H1 (cell line): ENCODE measurements at regions not wholly inside any gene's neighbourhood (a gene's known extent, or its start where the extent isn't known, plus 50 kb on each side); places are given as distances from the start of the nearest gene placed in this dataset.

Source experiments
- CTCF ChIA-PET: fragments of 300-600 bp; sonication (Branson Sonifier 250); formaldehyde crosslinking; loops from one replicate; lab custom pipeline; 2021; ENCODE audit not compliant: partially characterized antibody; lab: Charles Lee
- POLR2A ChIA-PET: fragments of 300-600 bp; sonication (Branson Sonifier 250); formaldehyde crosslinking; loops from one replicate; lab custom pipeline; 2021; ENCODE audit warnings: inconsistent platforms; ENCODE audit not compliant: partially characterized antibody; lab: Charles Lee
- DNase-seq, 2 experiments: peaks; one replicate each; pipeline versions ENCODE4 v3.0.0 to v3.0.0-alpha.2; 2010 to 2022; ENCODE audit warnings: low spot score in 2 of 2, low read depth in 1 of 2, mixed read lengths in 1 of 2
- FAIRE-seq: peaks from 2 replicates; lab custom pipeline; 2011; peaks lifted over from hg19 to GRCh38; lab: Jason Lieb, UNC
- H2AFZ ChIP-seq: 2 replicates; pipeline ENCODE4 v1.8.1; 2012; ENCODE audit warnings: low read length, inconsistent platforms
- H2AK5ac ChIP-seq: 2 replicates; pipeline ENCODE4 v1.6.1; 2013; ENCODE audit warnings: low read depth, low read length
- H2BK120ac ChIP-seq: replicated peaks from 2 replicates; pipeline ENCODE3; 2013; ENCODE audit warnings: low read depth, low read length, inconsistent platforms
- H2BK12ac ChIP-seq: 2 replicates; pipeline ENCODE4 v1.6.1; 2013; ENCODE audit warnings: low read depth, low read length
- H2BK15ac ChIP-seq: 2 replicates; pipeline ENCODE4 v1.6.1; 2013; ENCODE audit warnings: low read length
- H2BK20ac ChIP-seq: 2 replicates; pipeline ENCODE4 v1.6.1; 2013; ENCODE audit warnings: low read length
- H2BK5ac ChIP-seq: 2 replicates; pipeline ENCODE4 v1.6.1; 2013; ENCODE audit warnings: low read depth, low read length
- H3K14ac ChIP-seq: 2 replicates; pipeline ENCODE4 v1.6.1; 2013; ENCODE audit warnings: inconsistent platforms; ENCODE audit not compliant: insufficient read length
- H3K18ac ChIP-seq: 2 replicates; pipeline ENCODE4 v1.6.1; 2013; ENCODE audit warnings: low read length; ENCODE audit errors: extremely low read depth
- H3K23ac ChIP-seq: 2 replicates; pipeline ENCODE4 v1.6.1; 2013; ENCODE audit warnings: inconsistent platforms; ENCODE audit not compliant: insufficient read length
- H3K23me2 ChIP-seq: 2 replicates; pipeline ENCODE4 v1.6.1; 2013; ENCODE audit warnings: low read depth, low read length
- H3K27ac ChIP-seq: 2 replicates; pipeline ENCODE4 v1.6.1; 2011; ENCODE audit warnings: low read depth, low read length, inconsistent platforms
- H3K27me3 ChIP-seq, 4 experiments: replicated peaks in 1 of 4; 1 replicate in 1 of 4; 2 replicates in 3 of 4; pipeline versions ENCODE4 v1.6.1 to v1.8.1; 2011 to 2013; ENCODE audit warnings: low read length in 3 of 4, mild to moderate bottlenecking in 3 of 4, inconsistent platforms in 2 of 4, mixed read lengths in 2 of 4, moderate library complexity in 1 of 4; ENCODE audit not compliant: control insufficient read depth in 3 of 4, insufficient read depth in 3 of 4; ENCODE audit errors: extremely low read depth in 1 of 4
- H3K36me3 ChIP-seq, 4 experiments: 2 replicates each; pipeline versions ENCODE4 v1.6.1 to v1.8.1; 2011 to 2013; ENCODE audit warnings: mild to moderate bottlenecking in 4 of 4, low read length in 3 of 4, moderate library complexity in 2 of 4, control low read depth in 1 of 4, inconsistent platforms in 1 of 4; ENCODE audit not compliant: insufficient read depth in 4 of 4, control insufficient read depth in 2 of 4
- H3K4ac ChIP-seq: replicated peaks from 2 replicates; pipeline ENCODE3; 2013; ENCODE audit warnings: low read length, low read depth, mixed read lengths, inconsistent platforms; ENCODE audit not compliant: insufficient read length
- H3K4me1 ChIP-seq, 4 experiments: replicated peaks in 1 of 4; 1 replicate in 1 of 4; 2 replicates in 3 of 4; pipeline versions ENCODE4 v1.6.1 to v1.8.1; 2011 to 2013; ENCODE audit warnings: low read length in 3 of 4, inconsistent platforms in 2 of 4, mixed read lengths in 1 of 4; ENCODE audit not compliant: insufficient read depth in 4 of 4, control insufficient read depth in 3 of 4
- H3K4me2 ChIP-seq, 2 experiments: 2 replicates each; pipeline versions ENCODE4 v1.6.1 to v1.8.1; 2011 to 2013; ENCODE audit warnings: low read depth in 2 of 2, low read length in 2 of 2, control low read depth in 1 of 2, inconsistent platforms in 1 of 2, mild to moderate bottlenecking in 1 of 2; ENCODE audit not compliant: insufficient read depth in 1 of 2
- H3K4me3 ChIP-seq, 4 experiments: fragments of 200-600, 300-600 bp in 1 of 4; sonication (generic), shearing (Covaris generic), sonication (Bioruptor Twin) in 1 of 4; 2 replicates each; pipeline versions ENCODE4 v1.5.1 to v1.8.1; 2011 to 2016; ENCODE audit warnings: low read length in 4 of 4, low read depth in 3 of 4, control low read depth in 2 of 4, inconsistent platforms in 2 of 4, mild to moderate bottlenecking in 2 of 4, mixed read lengths in 1 of 4, moderate library complexity in 1 of 4; ENCODE audit not compliant: insufficient read depth in 2 of 4; ENCODE audit errors: extremely low read depth in 1 of 4
- H3K56ac ChIP-seq: replicated peaks from 2 replicates; pipeline ENCODE3; 2013; ENCODE audit warnings: low read depth, mild to moderate bottlenecking, mixed read lengths, low read length, inconsistent platforms; ENCODE audit not compliant: insufficient read length
- H3K79me1 ChIP-seq: 2 replicates; pipeline ENCODE4 v1.6.1; 2013; ENCODE audit warnings: low read depth, low read length, control low read depth
- H3K79me2 ChIP-seq, 2 experiments: 2 replicates each; pipeline versions ENCODE4 v1.6.1 to v1.8.1; 2012 to 2013; ENCODE audit warnings: low read length in 2 of 2, mild to moderate bottlenecking in 2 of 2, inconsistent platforms in 1 of 2; ENCODE audit not compliant: insufficient read depth in 2 of 2, control insufficient read depth in 1 of 2
- H3K9ac ChIP-seq, 4 experiments: replicated peaks in 1 of 4; 1 replicate in 1 of 4; 2 replicates in 3 of 4; pipeline versions ENCODE4 v1.6.1 to v1.8.1; 2011 to 2013; ENCODE audit warnings: low read depth in 3 of 4, low read length in 3 of 4, control low read depth in 2 of 4, mild to moderate bottlenecking in 2 of 4, moderate library complexity in 2 of 4, inconsistent platforms in 1 of 4; ENCODE audit errors: extremely low read depth in 1 of 4
- H3K9me3 ChIP-seq, 2 experiments: 2 replicates each; pipeline versions ENCODE4 v1.6.1 to v1.8.1; 2012 to 2013; ENCODE audit warnings: mild to moderate bottlenecking in 2 of 2, moderate library complexity in 2 of 2, control low read depth in 1 of 2, inconsistent platforms in 1 of 2, low read depth in 1 of 2, low read length in 1 of 2, mixed read lengths in 1 of 2; ENCODE audit not compliant: insufficient read depth in 2 of 2
- H4K20me1 ChIP-seq, 2 experiments: replicated peaks in 1 of 2; 2 replicates each; pipeline versions ENCODE3 to v1.8.1; 2011 to 2013; ENCODE audit warnings: inconsistent platforms in 2 of 2, low read length in 2 of 2, mild to moderate bottlenecking in 1 of 2; ENCODE audit not compliant: insufficient read depth in 2 of 2, control insufficient read depth in 1 of 2
- H4K5ac ChIP-seq: 2 replicates; pipeline ENCODE4 v1.6.1; 2013; ENCODE audit warnings: low read length, low read depth, mixed read lengths, inconsistent platforms; ENCODE audit not compliant: insufficient read length
- H4K8ac ChIP-seq: 2 replicates; pipeline ENCODE4 v1.8.0; 2013; ENCODE audit warnings: mild to moderate bottlenecking, moderate library complexity, low read length, inconsistent platforms; ENCODE audit not compliant: insufficient read depth; ENCODE audit errors: extremely low read depth
- H4K91ac ChIP-seq: replicated peaks from 2 replicates; pipeline ENCODE3; 2013; ENCODE audit warnings: low read length, mixed read lengths, inconsistent platforms; ENCODE audit not compliant: insufficient read length
- CTBP2 ChIP-seq: IDR thresholded peaks from 2 replicates; pipeline ENCODE4 v1.7.0; 2011; ENCODE audit warnings: borderline replicate concordance, mild to moderate bottlenecking, moderate library complexity, mixed read lengths, low read length; ENCODE audit not compliant: insufficient read depth, insufficient read length
- EZH2 ChIP-seq: fragments of 200-600 bp; sonication (generic); IDR thresholded peaks from 2 replicates; pipeline ENCODE4 v1.7.1; 2012; ENCODE audit warnings: low read depth, mild to moderate bottlenecking, moderate library complexity, low read length, inconsistent platforms; ENCODE audit not compliant: severe bottlenecking
- KDM4A ChIP-seq: IDR thresholded peaks from one replicate; pipeline ENCODE4 v1.7.1; 2012; ENCODE audit warnings: low read depth, mild to moderate bottlenecking, moderate library complexity, low read length, inconsistent platforms; ENCODE audit not compliant: severe bottlenecking
- POLR2A ChIP-seq, 2 experiments: IDR thresholded peaks; 1 replicate in 1 of 2; 2 replicates in 1 of 2; pipeline ENCODE4 v1.6.1; 2011; ENCODE audit warnings: low read depth in 2 of 2, low read length in 2 of 2, mild to moderate bottlenecking in 2 of 2; ENCODE audit errors: control extremely low read depth in 1 of 2
- SIN3A ChIP-seq, 2 experiments: IDR thresholded peaks in 1 of 2; conservative IDR thresholded peaks in 1 of 2; 2 replicates each; pipeline ENCODE4 v1.6.1; 2011 to 2012; ENCODE audit warnings: low read length in 2 of 2, improper control_type of control experiment in 1 of 2, low read depth in 1 of 2, mild to moderate bottlenecking in 1 of 2
- SRF ChIP-seq: IDR thresholded peaks from 2 replicates; pipeline ENCODE4 v1.6.1; 2011; ENCODE audit warnings: mild to moderate bottlenecking, low read depth, low read length, moderate library complexity
- TAF1 ChIP-seq: IDR thresholded peaks from 2 replicates; pipeline ENCODE4 v1.6.1; 2011; ENCODE audit warnings: mild to moderate bottlenecking, low read depth, low read length
- TAF7 ChIP-seq: optimal IDR thresholded peaks from 2 replicates; pipeline ENCODE3; 2011; ENCODE audit warnings: low read depth, mild to moderate bottlenecking, inconsistent platforms, low read length, moderate library complexity, borderline replicate concordance
- ZNF274 ChIP-seq: IDR thresholded peaks from 2 replicates; pipeline ENCODE4 v1.7.0; 2012; ENCODE audit warnings: low read length, borderline replicate concordance; ENCODE audit errors: extremely low read depth
- WGBS, 2 experiments: shearing (Covaris generic) in 1 of 2; methylation state at CpG; one replicate each; pipeline versions ENCODE4 v1.1.6 to v1.1.7; 2013 to 2015; ENCODE audit warnings: low lambda C conversion rate in 2 of 2, mixed read lengths in 2 of 2, inconsistent platforms in 1 of 2, low coverage in 1 of 2, missing lambda C conversion rate in 1 of 2; ENCODE audit not compliant: insufficient replicate concordance in 2 of 2, insufficient coverage in 1 of 2, insufficient read length in 1 of 2; ENCODE audit errors: extremely low coverage in 1 of 2, missing lambda C conversion rate in 1 of 2; 5-methylcytosine and 5-hydroxymethylcytosine counted together

DNA sequence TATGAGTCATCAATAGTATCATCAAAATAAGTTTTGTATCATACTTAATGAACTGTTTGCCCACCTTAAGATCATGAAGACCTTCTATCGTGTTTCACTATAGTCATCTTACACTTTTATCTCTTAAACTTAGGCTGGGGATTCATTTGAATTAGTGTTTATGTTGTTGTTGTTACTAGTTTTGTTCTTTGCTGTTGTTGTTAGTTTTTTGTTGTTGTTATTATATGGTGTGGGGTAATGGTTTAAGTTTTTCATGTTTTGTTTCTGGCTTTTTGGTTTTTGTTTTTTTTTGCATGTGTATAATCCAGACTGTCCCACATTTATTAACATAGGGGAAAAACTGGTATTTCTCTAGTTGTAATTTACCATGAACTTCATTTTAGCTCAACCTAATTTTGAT is 965.1 kb upstream of the MIR17HG start:
- 83% methylated on average over 1 of the region's 1 CpG; no CpG with 5 or more reads in 1 of the 2 experiments for WGBS, 2 experiments
- no peak for DNase-seq
- POLR2A ChIA-PET: no interaction called here
- Histone ChIP-seq H3K27ac (no peak overlapping the region), H4K8ac (no peak overlapping the region), H3K9me3 (no peaks in the 10 kb centered on the region), H2BK12ac (no peak overlapping the region), H2BK120ac (no peak overlapping the region), H2BK15ac (no peak overlapping the region), H3K9ac (no peak overlapping the region), H2BK20ac (no peak overlapping the region), H2AK5ac (no peak overlapping the region), H3K23ac (no peak overlapping the region), H3K79me2 (no peaks in the 10 kb centered on the region), H3K36me3 (no peaks in the 10 kb centered on the region; a peak in 1 of 8 replicates), H2AFZ (no peak overlapping the region), H3K14ac (no peak overlapping the region), H4K91ac (no peak overlapping the region), H3K4me3 (no peak overlapping the region), H3K79me1 (no peaks in the 10 kb centered on the region), H3K23me2 (no peaks in the 10 kb centered on the region), H4K20me1 (no peaks in the 10 kb centered on the region), H3K4me1 (no peaks in the 10 kb centered on the region), H3K18ac (no peak overlapping the region), H4K5ac (no peak overlapping the region), H2BK5ac (no peak overlapping the region), H3K56ac (no peak overlapping the region), H3K4ac (no peak overlapping the region), H3K4me2 (no peak overlapping the region), H3K27me3 (no peaks in the 10 kb centered on the region)
- no peak for FAIRE-seq
- CTCF ChIA-PET: no interaction called here
- no peak for TF ChIP-seq TAF7
- TF ChIP-seq SIN3A (conservative IDR thresholded peaks at IDR 0.05 in 1 of 2, IDR thresholded peaks at IDR 0.05 in 1 of 2; ENCODE audit: low read depth in 1 of 2, low read length in 2 of 2): no peak
- no peak for TF ChIP-seq KDM4A
- TF ChIP-seq CTBP2: no peak
- TF ChIP-seq TAF1: no peak
- TF ChIP-seq EZH2: no peak
- no peak for TF ChIP-seq ZNF274
- TF ChIP-seq SRF: no peak
- no peak for TF ChIP-seq POLR2A (IDR thresholded peaks at IDR 0.05; ENCODE audit: control extremely low read depth in 1 of 2, low read depth in 2 of 2, low read length in 2 of 2)
